ENCODE measurements at regions not wholly inside any gene's neighbourhood (a gene's known extent, or its start where the extent isn't known, plus 50 kb on each side); places are given as distances from the start of the nearest gene placed in this dataset.

- TF ChIP-seq CTCF (IDR thresholded peaks at IDR 0.05; ENCODE audit: low read depth, low read length) = no peak
- no peak overlapping the region for H3K4me3 ChIP-seq (ENCODE audit: low read depth, low read length)
Observed at GRCh38 chr12:74836567-74836966, 298.9 kb downstream of the ATXN7L3B start.

- no peak for TF ChIP-seq CTCF (IDR thresholded peaks at IDR 0.05; ENCODE audit: low read depth, low read length)
- no peak overlapping the region for H3K4me3 ChIP-seq (ENCODE audit: low read depth, low read length)
Observed at GRCh38 chr12:74846116-74846515, 308.5 kb downstream of the ATXN7L3B start.

DNA sequence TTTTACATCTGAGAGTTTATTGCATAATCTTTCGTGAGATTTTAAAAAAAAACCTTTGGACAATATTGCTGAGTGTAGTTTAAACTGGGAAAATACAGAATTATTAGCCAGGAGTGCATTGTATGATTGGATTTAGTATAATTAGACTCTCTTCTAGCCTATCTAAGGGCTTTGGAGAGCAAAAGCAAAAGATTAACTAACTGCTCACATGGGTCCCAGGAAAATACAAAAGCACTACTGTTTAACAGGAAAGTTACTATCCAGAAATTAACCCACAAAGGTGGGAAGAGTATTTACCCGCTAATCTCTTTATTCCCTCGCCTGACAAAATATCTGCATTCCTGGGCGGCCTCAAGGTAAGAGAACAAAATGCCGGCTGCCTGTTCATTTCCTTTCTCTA is 309.5 kb downstream of the ATXN7L3B start:
- TF ChIP-seq CTCF (IDR thresholded peaks at IDR 0.05; ENCODE audit: low read depth, low read length) = no peak
- no peak overlapping the region for H3K4me3 ChIP-seq (ENCODE audit: low read depth, low read length)

- TF ChIP-seq CTCF (IDR thresholded peaks at IDR 0.05; ENCODE audit: low read depth, low read length) = no peak
- no peak overlapping the region for H3K4me3 ChIP-seq (ENCODE audit: low read depth, low read length)
Observed at GRCh38 chr12:74848006-74848405, 310.4 kb downstream of the ATXN7L3B start.

- TF ChIP-seq CTCF (IDR thresholded peaks at IDR 0.05; ENCODE audit: low read depth, low read length) = no peak
- H3K4me3 ChIP-seq (ENCODE audit: low read depth, low read length) = no peak overlapping the region
Observed at GRCh38 chr12:74849801-74850200, 312.2 kb downstream of the ATXN7L3B start.

DNA sequence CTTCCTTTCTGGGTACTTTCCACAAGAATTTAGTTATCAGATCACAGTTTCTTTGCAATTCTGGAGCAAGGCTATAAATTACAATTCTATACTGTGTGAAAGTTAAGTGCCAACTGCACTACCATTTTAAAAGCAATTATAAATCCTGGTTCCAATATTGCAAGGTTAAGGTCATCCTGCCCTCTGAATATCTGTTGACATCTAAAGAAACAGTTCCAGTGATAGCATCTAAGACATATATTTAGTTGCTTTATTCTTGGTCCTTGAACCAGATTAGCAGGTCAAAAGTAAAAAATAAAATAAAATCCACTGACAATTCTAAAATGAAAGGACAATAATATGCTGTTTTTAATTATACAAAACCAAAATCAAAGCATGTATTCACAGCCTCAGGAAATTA is 334.2 kb downstream of the ATXN7L3B start:
- no peak overlapping the region for H3K4me3 ChIP-seq (ENCODE audit: low read depth, low read length)
- no peak for TF ChIP-seq CTCF (IDR thresholded peaks at IDR 0.05; ENCODE audit: low read depth, low read length)

- H3K4me3 ChIP-seq (ENCODE audit: low read depth, low read length) = no peak overlapping the region
- no peak for TF ChIP-seq CTCF (IDR thresholded peaks at IDR 0.05; ENCODE audit: low read depth, low read length)
Observed at GRCh38 chr12:74885775-74886174, 323.9 kb downstream of the KCNC2 start.

Data from WI38 (cell line).